Neural progenitor cell (in vitro differentiated cells): ENCODE measurements at regions not wholly inside any gene's neighbourhood (a gene's known extent, or its start where the extent isn't known, plus 50 kb on each side); places are given as distances from the start of the nearest gene placed in this dataset.

Experiments used
- DNase-seq: peaks from one replicate; pipeline ENCODE4 v3.0.0-alpha.2; 2016; ENCODE audit warnings: low spot score
- H2AFZ ChIP-seq: fragments of 200-600 bp; sonication (generic); replicated peaks from 2 replicates; pipeline ENCODE4 v1.6.1; 2016; ENCODE audit warnings: antibody characterized with exemption
- H3F3A ChIP-seq: fragments of 200-600 bp; sonication (generic); 2 replicates; pipeline ENCODE4 v1.6.1; 2016; ENCODE audit warnings: antibody characterized with exemption, low read depth
- H3K27ac ChIP-seq: fragments of 200-600 bp; sonication (generic); 2 replicates; pipeline ENCODE4 v1.5.1; 2016; ENCODE audit warnings: mild to moderate bottlenecking
- H3K27me3 ChIP-seq: fragments of 200-600 bp; sonication (generic); 2 replicates; pipeline ENCODE4 v1.6.1; 2016; ENCODE audit warnings: mild to moderate bottlenecking, moderate library complexity
- H3K36me3 ChIP-seq: fragments of 200-600 bp; sonication (generic); 2 replicates; pipeline ENCODE4 v1.5.1; 2016
- H3K4me1 ChIP-seq: fragments of 200-600 bp; sonication (generic); 2 replicates; pipeline ENCODE4 v1.6.1; 2016; ENCODE audit warnings: mixed run types
- H3K4me2 ChIP-seq: fragments of 200-600 bp; sonication (generic); 2 replicates; pipeline ENCODE4 v1.6.1; 2016
- H3K4me3 ChIP-seq: fragments of 200-600 bp; sonication (generic); 2 replicates; pipeline ENCODE4 v1.5.1; 2016
- H3K79me2 ChIP-seq: fragments of 200-600 bp; sonication (generic); 2 replicates; pipeline ENCODE4 v1.6.1; 2016; ENCODE audit warnings: low read depth
- H3K9ac ChIP-seq: fragments of 200-600 bp; sonication (generic); 2 replicates; pipeline ENCODE4 v1.6.1; 2016
- H3K9me3 ChIP-seq: fragments of 200-600 bp; sonication (generic); 2 replicates; pipeline ENCODE4 v1.5.1; 2016; ENCODE audit warnings: low read depth
- H4K20me1 ChIP-seq: fragments of 200-600 bp; sonication (generic); 2 replicates; pipeline ENCODE4 v1.6.1; 2016; ENCODE audit warnings: low read depth
- H3K27ac Mint-ChIP-seq: 3 replicates; pipeline ENCODE4 v1.8.0; 2021; ENCODE audit warnings: mixed read lengths
- H3K27me3 Mint-ChIP-seq: 2 replicates; pipeline ENCODE4 v1.8.0; 2022; ENCODE audit warnings: low read depth, mild to moderate bottlenecking, inconsistent platforms, moderate library complexity, mixed read lengths; ENCODE audit not compliant: insufficient read depth
- H3K36me3 Mint-ChIP-seq: 3 replicates; pipeline ENCODE4 v1.8.0; 2021; ENCODE audit warnings: mixed read lengths
- H3K4me1 Mint-ChIP-seq: 3 replicates; pipeline ENCODE4 v1.8.0; 2021; ENCODE audit warnings: mixed read lengths
- H3K4me3 Mint-ChIP-seq: 3 replicates; pipeline ENCODE4 v1.8.0; 2021; ENCODE audit warnings: mild to moderate bottlenecking, moderate library complexity, mixed read lengths
- H3K9me3 Mint-ChIP-seq: 3 replicates; pipeline ENCODE4 v1.8.0; 2020; ENCODE audit warnings: mixed read lengths
- CTCF ChIP-seq: fragments of 200-600 bp; sonication (generic); IDR thresholded peaks from 2 replicates; pipeline ENCODE4 v1.5.1; 2017; ENCODE audit warnings: antibody characterized with exemption, mild to moderate bottlenecking
- EZH2 ChIP-seq: fragments of 200-600 bp; sonication (generic); IDR thresholded peaks from 2 replicates; pipeline ENCODE4 v1.6.1; 2017; ENCODE audit warnings: antibody characterized with exemption, mild to moderate bottlenecking, moderate library complexity
- EZH2phosphoT487 ChIP-seq: fragments of 200-600 bp; sonication (generic); IDR thresholded peaks from 2 replicates; pipeline ENCODE4 v1.6.1; 2017; ENCODE audit warnings: antibody characterized with exemption

- Histone ChIP-seq H3F3A (no peaks in the 10 kb centered on the region), H3K4me2 (no peak overlapping the region), H3K36me3 (no peaks in the 10 kb centered on the region), H3K27ac (no peak overlapping the region), H3K4me1 (no peaks in the 10 kb centered on the region), H3K4me3 (no peak overlapping the region), H2AFZ (no peak overlapping the region), H3K9ac (no peak overlapping the region), H3K9me3 (no peaks in the 10 kb centered on the region), H3K27me3 (no peaks in the 10 kb centered on the region), H4K20me1 (no peaks in the 10 kb centered on the region), H3K79me2 (no peaks in the 10 kb centered on the region)
- H3K27ac Mint-ChIP-seq = no peak overlapping the region
- no peak for TF ChIP-seq EZH2phosphoT487
- H3K4me1 Mint-ChIP-seq = no peaks in the 10 kb centered on the region
- no peaks in the 10 kb centered on the region for H3K9me3 Mint-ChIP-seq
- H3K27me3 Mint-ChIP-seq = no peaks in the 10 kb centered on the region
- DNase-seq = no peak
- no peaks in the 10 kb centered on the region for H3K36me3 Mint-ChIP-seq
- H3K4me3 Mint-ChIP-seq = no peak overlapping the region
Measured at GRCh38 chr18:33505297-33505696, 64.8 kb upstream of the CCDC178 start.

GRCh38 chr18:33495278-33495677 lies 54.8 kb upstream of the CCDC178 start:
- Histone ChIP-seq H2AFZ (peak overlapping the region; percentile 48), H3K4me3 (no peak overlapping the region), H3K9me3 (no peaks in the 10 kb centered on the region), H3K27me3 (no peaks in the 10 kb centered on the region), H3F3A (no peaks in the 10 kb centered on the region), H3K9ac (no peak overlapping the region), H3K79me2 (no peaks in the 10 kb centered on the region), H3K4me2 (no peak overlapping the region), H3K27ac (no peak overlapping the region), H4K20me1 (no peaks in the 10 kb centered on the region), H3K36me3 (no peaks in the 10 kb centered on the region), H3K4me1 (no peaks in the 10 kb centered on the region)
- Mint-ChIP-seq H3K27ac (no peak overlapping the region), H3K4me1 (no peaks in the 10 kb centered on the region), H3K4me3 (no peak overlapping the region), H3K27me3 (no peaks in the 10 kb centered on the region), H3K36me3 (no peaks in the 10 kb centered on the region), H3K9me3 (no peaks in the 10 kb centered on the region)
- DNase-seq = peak; percentile 70
- TF ChIP-seq EZH2phosphoT487 = no peak
- TF ChIP-seq CTCF = peak; percentile 76
- TF ChIP-seq EZH2 = no peak
